Epithelial cell of esophagus (primary cell): ENCODE measurements at regions not wholly inside any gene's neighbourhood (a gene's known extent, or its start where the extent isn't known, plus 50 kb on each side); places are given as distances from the start of the nearest gene placed in this dataset.

Source experiments
- DNase-seq: peaks from one replicate; pipeline ENCODE4 v3.0.0; 2010; ENCODE audit warnings: low read depth
- H3K4me3 ChIP-seq: 2 replicates; pipeline ENCODE4 v1.5.1; 2011; ENCODE audit warnings: mild to moderate bottlenecking, low read length, control low read depth
- TF ChIP-seq, protein P1 (sequence below): IDR thresholded peaks from 2 replicates; pipeline ENCODE4 v1.5.1; 2011; ENCODE audit warnings: low read depth, mild to moderate bottlenecking, low read length, control low read depth, inconsistent platforms; ENCODE audit not compliant: insufficient read depth; ENCODE audit errors: missing control alignments

DNA sequence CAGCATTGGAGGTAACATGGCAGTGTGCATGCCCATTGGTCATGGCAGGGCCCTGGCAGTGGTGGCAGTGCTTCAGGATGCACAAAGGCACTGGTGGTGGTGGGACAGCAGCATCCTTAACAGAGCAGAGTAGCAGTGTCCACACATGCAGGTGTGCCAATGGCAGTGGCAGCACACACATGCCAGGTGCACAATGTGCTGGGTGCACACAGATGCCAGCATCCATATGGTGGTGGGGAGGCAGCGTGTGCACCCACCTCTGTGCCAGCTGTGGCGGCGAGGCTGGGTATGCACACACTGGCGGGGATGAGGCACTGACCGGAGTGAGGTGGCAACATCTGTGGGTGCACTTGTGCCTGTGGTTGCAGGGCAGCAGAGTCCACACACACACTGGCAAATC, 150.6 kb downstream of the SI start:
- TF ChIP-seq, protein P1, sequence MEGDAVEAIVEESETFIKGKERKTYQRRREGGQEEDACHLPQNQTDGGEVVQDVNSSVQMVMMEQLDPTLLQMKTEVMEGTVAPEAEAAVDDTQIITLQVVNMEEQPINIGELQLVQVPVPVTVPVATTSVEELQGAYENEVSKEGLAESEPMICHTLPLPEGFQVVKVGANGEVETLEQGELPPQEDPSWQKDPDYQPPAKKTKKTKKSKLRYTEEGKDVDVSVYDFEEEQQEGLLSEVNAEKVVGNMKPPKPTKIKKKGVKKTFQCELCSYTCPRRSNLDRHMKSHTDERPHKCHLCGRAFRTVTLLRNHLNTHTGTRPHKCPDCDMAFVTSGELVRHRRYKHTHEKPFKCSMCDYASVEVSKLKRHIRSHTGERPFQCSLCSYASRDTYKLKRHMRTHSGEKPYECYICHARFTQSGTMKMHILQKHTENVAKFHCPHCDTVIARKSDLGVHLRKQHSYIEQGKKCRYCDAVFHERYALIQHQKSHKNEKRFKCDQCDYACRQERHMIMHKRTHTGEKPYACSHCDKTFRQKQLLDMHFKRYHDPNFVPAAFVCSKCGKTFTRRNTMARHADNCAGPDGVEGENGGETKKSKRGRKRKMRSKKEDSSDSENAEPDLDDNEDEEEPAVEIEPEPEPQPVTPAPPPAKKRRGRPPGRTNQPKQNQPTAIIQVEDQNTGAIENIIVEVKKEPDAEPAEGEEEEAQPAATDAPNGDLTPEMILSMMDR = no peak
- no peak overlapping the region for H3K4me3 ChIP-seq
- no peak for DNase-seq

GRCh38 chr3:164918905-164919304, 159.4 kb downstream of the SI start:
- H3K4me3 ChIP-seq = no peak overlapping the region
- no peak for DNase-seq
- TF ChIP-seq, protein P1 = no peak

- DNase-seq = no peak
- TF ChIP-seq, protein P1 = no peak
- no peak overlapping the region for H3K4me3 ChIP-seq
Observed at GRCh38 chr3:164912916-164913315, 165.4 kb downstream of the SI start.

- TF ChIP-seq, protein P1 = no peak
- no peak for DNase-seq
- no peak overlapping the region for H3K4me3 ChIP-seq
Observed at GRCh38 chr3:164903820-164904451, 174.4 kb downstream of the SI start.

DNA sequence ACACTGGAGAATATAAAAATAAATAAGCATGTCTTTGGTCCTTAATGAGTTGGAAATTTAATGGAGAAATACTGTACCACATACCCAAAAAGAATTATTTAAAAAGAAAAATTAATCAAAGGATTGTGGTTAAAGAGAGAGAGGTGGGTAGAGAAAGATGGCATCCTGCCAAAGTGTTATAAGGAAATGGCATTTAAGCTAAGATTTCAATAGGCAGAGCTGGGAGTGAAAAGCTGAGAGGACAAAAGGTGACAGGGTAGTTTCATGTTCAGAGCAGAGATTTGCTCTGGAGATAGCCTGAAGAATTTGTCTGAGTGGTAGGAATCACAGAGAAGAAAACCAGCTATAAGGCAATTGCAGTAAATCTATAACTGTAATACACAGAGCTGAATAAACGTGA, 181.0 kb downstream of the SI start:
- no peak for DNase-seq
- no peak overlapping the region for H3K4me3 ChIP-seq
- TF ChIP-seq, protein P1 = no peak

DNA sequence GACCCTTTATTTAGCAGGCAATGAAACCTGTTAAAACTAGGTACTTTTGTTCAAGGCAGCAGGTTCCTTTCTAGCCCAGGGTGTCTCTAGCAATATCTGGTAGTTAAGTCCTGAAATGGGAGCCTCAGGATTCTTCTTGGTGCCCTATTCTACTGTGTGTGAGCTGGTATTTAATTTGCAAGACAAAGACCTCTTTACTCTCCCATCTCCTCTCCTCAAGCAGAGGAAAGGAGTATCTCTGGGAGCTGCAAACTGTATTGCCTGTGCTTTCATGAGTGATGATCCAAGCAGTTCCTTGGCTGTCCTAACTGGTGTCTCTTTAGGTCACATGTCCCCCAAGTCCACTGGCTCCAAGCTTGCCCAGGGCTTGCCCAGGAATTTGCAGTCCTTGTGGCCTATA, 188.2 kb downstream of the SI start:
- DNase-seq = no peak
- TF ChIP-seq, protein P1 = no peak
- H3K4me3 ChIP-seq = no peak overlapping the region

DNA sequence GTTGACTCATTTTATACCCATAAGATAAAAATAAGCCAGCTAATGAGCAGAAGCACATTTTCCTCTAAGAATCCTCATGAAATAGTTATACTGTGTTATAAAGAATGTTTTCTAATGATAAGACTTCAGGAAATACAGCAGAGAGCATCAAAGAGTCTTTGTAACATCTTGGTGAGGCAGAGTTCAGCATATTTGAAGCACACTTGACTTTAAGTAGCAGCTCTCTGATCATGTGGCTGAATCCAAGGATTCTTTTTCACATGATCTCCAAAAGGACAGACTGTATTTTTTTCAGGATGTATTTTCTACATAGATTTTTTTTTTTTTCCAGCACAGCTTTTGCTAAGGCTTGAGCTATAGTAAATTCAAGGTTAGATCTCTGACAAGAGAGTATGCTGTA, 195.1 kb downstream of the SI start:
- DNase-seq = no peak
- TF ChIP-seq, protein P1 = no peak

More for the DNA sequence above, 195.1 kb downstream of the SI start:
- no peak overlapping the region for H3K4me3 ChIP-seq
